ENCODE measurements at regions not wholly inside any gene's neighbourhood (a gene's known extent, or its start where the extent isn't known, plus 50 kb on each side); places are given as distances from the start of the nearest gene placed in this dataset.

- H3K4me1 ChIP-seq: no peaks in the 10 kb centered on the region
- H3K36me3 ChIP-seq: no peaks in the 10 kb centered on the region
Observed at GRCh38 chr1:80050523-80050922, 1044.0 kb upstream of the ADGRL4 start.

DNA sequence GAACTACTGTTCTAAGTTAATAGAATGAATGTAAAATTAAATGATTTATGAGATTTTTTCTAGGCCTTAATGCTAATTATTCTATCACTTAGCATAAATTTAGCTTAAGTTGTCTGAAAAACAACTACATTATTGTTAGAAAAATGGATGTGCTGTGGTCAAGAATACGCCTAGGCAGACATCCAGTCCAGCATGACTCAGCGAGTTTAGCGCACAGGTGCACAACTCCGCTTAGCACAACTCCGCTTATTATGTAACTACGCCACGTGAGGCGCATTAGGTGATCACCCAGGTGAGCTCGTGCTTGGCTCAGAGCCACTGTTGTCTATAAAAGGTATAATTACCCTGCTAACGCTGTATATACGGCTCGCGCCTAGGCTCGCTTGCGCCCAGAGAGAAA is 1043.6 kb upstream of the ADGRL4 start:
- intact Hi-C loops (cut with DNase I): no loop called here
- DNase-seq: no peak
- H3K27me3 ChIP-seq: no peaks in the 10 kb centered on the region
- 92 to 96% methylated on average over 15 of the region's 15 CpGs for WGBS, 2 donors
- H3K9me3 ChIP-seq: peaks cover 0 to 3% (median 0%) of the 10 kb centered on the region in 4 donors
- H3K4me3 ChIP-seq: no peak overlapping the region
- H3K4me1 ChIP-seq: no peaks in the 10 kb centered on the region
- TF ChIP-seq POLR2AphosphoS5 (IDR thresholded peaks at IDR 0.05) (no peak), POLR2A (IDR thresholded peaks at IDR 0.05) (no peak)
- no peak overlapping the region for H3K27ac ChIP-seq
- H3K36me3 ChIP-seq: no peaks in the 10 kb centered on the region

More at GRCh38 chr1:80050523-80050922, 1044.0 kb upstream of the ADGRL4 start:
- WGBS, 2 donors: 92 to 95% methylated on average over 14 of the region's 14 CpGs
- no peak for TF ChIP-seq EP300 (IDR thresholded peaks at IDR 0.05)
- intact Hi-C loops (cut with DNase I): no loop called here
- H3K27ac ChIP-seq: no peak overlapping the region
- peak; percentile 48 for DNase-seq
- no peak overlapping the region for H3K4me3 ChIP-seq
- no peaks in the 10 kb centered on the region for H3K27me3 ChIP-seq
- H3K9me3 ChIP-seq: peaks cover 0 to 3% (median 0%) of the 10 kb centered on the region in 4 donors

DNA sequence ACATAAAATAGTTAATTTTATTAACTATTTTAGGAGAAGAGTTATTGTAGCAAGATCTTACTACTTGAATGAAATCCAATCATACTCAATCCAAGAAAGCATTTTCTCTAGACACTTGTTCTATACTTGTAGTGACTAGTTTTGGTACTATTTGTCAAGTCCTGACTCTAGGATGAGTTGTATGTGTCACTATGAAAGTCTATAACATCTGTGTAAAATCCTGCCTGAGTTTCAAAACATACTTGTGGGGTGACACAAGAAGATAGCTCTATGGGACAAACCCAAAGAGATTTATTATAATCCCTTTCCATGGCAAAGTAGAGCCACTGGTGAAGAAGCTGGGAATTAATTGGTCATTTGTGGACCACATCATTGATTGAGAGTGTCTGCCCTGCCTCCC is 1042.2 kb upstream of the ADGRL4 start:
- H3K27ac ChIP-seq: no peak overlapping the region
- peaks cover 0 to 3% (median 0%) of the 10 kb centered on the region in 4 donors for H3K9me3 ChIP-seq
- intact Hi-C loops (cut with DNase I): no loop called here
- no peak overlapping the region for H3K4me3 ChIP-seq
- no peak for DNase-seq
- no peak for TF ChIP-seq EP300 (IDR thresholded peaks at IDR 0.05)
- TF ChIP-seq POLR2AphosphoS5 (IDR thresholded peaks at IDR 0.05): no peak
- TF ChIP-seq CTCF (IDR thresholded peaks at IDR 0.05): no peak
- no peak for TF ChIP-seq POLR2A (IDR thresholded peaks at IDR 0.05)
- H3K27me3 ChIP-seq: no peaks in the 10 kb centered on the region
- no peaks in the 10 kb centered on the region for H3K4me1 ChIP-seq
- no peaks in the 10 kb centered on the region for H3K36me3 ChIP-seq

GRCh38 chr1:80047791-80048190 is 1041.3 kb upstream of the ADGRL4 start:
- peaks cover 0 to 3% (median 0%) of the 10 kb centered on the region in 4 donors for H3K9me3 ChIP-seq
- no peaks in the 10 kb centered on the region for H3K27me3 ChIP-seq
- TF ChIP-seq POLR2A (IDR thresholded peaks at IDR 0.05) (no peak), CTCF (IDR thresholded peaks at IDR 0.05) (no peak), EP300 (IDR thresholded peaks at IDR 0.05) (no peak), POLR2AphosphoS5 (IDR thresholded peaks at IDR 0.05) (no peak)
- H3K36me3 ChIP-seq: no peaks in the 10 kb centered on the region
- intact Hi-C loops (cut with DNase I): no loop called here
- no peak for DNase-seq
- no peak overlapping the region for H3K27ac ChIP-seq
- WGBS, 2 donors: 85 to 88% methylated on average over 2 of the region's 2 CpGs
- no peak overlapping the region for H3K4me3 ChIP-seq
- no peaks in the 10 kb centered on the region for H3K4me1 ChIP-seq

DNA sequence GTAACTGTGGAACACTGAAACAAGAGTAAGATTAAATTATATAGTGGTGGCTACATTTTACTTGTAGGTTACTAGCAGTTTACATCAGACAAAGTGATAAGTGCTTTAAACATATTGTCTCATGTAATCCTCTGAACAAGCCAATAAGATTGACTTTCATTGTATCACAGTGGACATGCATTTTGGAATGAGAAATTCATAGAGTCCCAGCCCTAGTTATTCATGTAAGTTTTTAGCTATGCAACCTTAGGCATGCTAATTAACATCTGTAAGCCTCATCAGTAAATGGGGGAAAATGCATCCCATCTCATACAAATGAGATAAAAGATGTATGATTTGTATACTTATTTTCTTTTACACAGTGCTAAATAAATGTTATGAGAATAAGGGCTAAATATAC is 1038.1 kb upstream of the ADGRL4 start:
- intact Hi-C loops (cut with DNase I): no loop called here
- H3K27ac ChIP-seq: no peak overlapping the region
- H3K4me3 ChIP-seq: no peak overlapping the region
- no peaks in the 10 kb centered on the region for H3K4me1 ChIP-seq
- H3K9me3 ChIP-seq: no peaks in the 10 kb centered on the region
- no peaks in the 10 kb centered on the region for H3K36me3 ChIP-seq
- TF ChIP-seq CTCF (IDR thresholded peaks at IDR 0.05): no peak
- TF ChIP-seq POLR2AphosphoS5 (IDR thresholded peaks at IDR 0.05): no peak
- no peak for DNase-seq
- no peaks in the 10 kb centered on the region for H3K27me3 ChIP-seq

DNA sequence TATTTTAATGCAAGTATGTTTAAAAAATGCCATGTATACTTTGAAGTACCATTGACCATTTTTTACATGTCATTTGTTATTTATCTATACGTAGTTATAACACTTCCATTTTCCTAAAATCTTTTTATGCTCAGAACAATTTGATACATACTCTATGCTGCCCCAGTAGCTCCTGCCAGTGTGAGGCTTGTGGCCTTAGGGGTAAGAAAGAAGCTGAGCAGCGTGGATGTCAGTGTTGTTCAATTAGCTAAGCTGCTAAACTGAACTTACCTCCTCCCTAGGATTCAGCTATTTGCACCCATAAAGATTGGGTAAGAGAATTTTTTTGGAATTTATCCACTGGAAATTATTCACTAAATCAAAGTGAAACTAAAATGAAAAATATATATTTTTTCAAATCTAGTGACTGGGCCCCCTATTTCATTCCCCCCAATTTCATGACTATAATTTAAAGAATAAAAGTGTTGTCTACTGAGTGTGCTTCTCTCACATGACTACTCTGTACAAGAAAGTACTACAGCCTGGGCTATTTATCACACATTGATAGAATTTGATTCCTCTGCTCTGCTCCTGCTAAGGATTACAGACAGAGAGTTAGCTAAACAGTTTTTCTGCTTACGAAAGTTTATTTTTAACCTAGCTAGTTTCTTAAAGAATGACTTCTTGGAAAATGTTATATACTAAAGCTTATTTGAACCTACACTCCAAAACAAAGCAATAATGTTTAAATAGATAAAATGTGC is 1030.3 kb upstream of the ADGRL4 start:
- 73 to 78% methylated on average over 3 of the region's 3 CpGs for WGBS, 2 donors
- no peak overlapping the region for H3K27ac ChIP-seq
- TF ChIP-seq POLR2AphosphoS5 (IDR thresholded peaks at IDR 0.05): no peak
- TF ChIP-seq CTCF (IDR thresholded peaks at IDR 0.05): no peak
- TF ChIP-seq POLR2A (IDR thresholded peaks at IDR 0.05): no peak
- TF ChIP-seq EP300 (IDR thresholded peaks at IDR 0.05): no peak
- no peak overlapping the region for H3K4me3 ChIP-seq
- intact Hi-C loops (cut with DNase I): no loop called here
- H3K9me3 ChIP-seq: no peaks in the 10 kb centered on the region
- no peaks in the 10 kb centered on the region for H3K4me1 ChIP-seq
- H3K27me3 ChIP-seq: no peaks in the 10 kb centered on the region
- DNase-seq: no peak
- no peaks in the 10 kb centered on the region for H3K36me3 ChIP-seq

All from sigmoid colon (tissue), 6 donors.